GM23338 (cell line): ENCODE measurements at regions not wholly inside any gene's neighbourhood (a gene's known extent, or its start where the extent isn't known, plus 50 kb on each side); places are given as distances from the start of the nearest gene placed in this dataset.

ENCODE experiments used
- ATAC-seq: fragments of 200-7000 bp; cut with Tn5 transposase; 3 replicates; pipeline ENCODE4 v1.9.1; 2020
- DNase-seq: peaks from one replicate; pipeline ENCODE4 v3.0.0-alpha.2; 2015; ENCODE audit warnings: low spot score
- H2AFZ ChIP-seq: fragments of 200-600 bp; sonication (generic); 2 replicates; pipeline ENCODE4 v1.8.0; 2016; ENCODE audit warnings: antibody characterized with exemption, mild to moderate bottlenecking, moderate library complexity
- H3F3A ChIP-seq: fragments of 200-600 bp; sonication (generic); replicated peaks from 2 replicates; pipeline ENCODE4 v1.8.0; 2017; ENCODE audit warnings: antibody characterized with exemption, mixed run types, low read depth
- H3K27ac ChIP-seq: fragments of 200-600 bp; sonication (generic); 2 replicates; pipeline ENCODE4 v1.6.1; 2016; ENCODE audit warnings: low read depth
- H3K27me3 ChIP-seq: fragments of 200-600 bp; sonication (generic); 2 replicates; pipeline ENCODE4 v1.8.0; 2016; ENCODE audit warnings: mild to moderate bottlenecking, mixed run types, moderate library complexity; ENCODE audit not compliant: insufficient read depth
- H3K36me3 ChIP-seq: fragments of 200-600 bp; sonication (generic); 2 replicates; pipeline ENCODE4 v1.8.0; 2016; ENCODE audit warnings: mild to moderate bottlenecking; ENCODE audit not compliant: insufficient read depth
- H3K4me1 ChIP-seq: fragments of 200-600 bp; sonication (generic); 2 replicates; pipeline ENCODE4 v1.8.0; 2016; ENCODE audit warnings: mild to moderate bottlenecking, moderate library complexity; ENCODE audit not compliant: insufficient read depth
- H3K4me2 ChIP-seq: fragments of 200-600 bp; sonication (generic); 2 replicates; pipeline ENCODE4 v1.7.1; 2017; ENCODE audit warnings: mixed run types
- H3K4me3 ChIP-seq: fragments of 200-600 bp; sonication (generic); 2 replicates; pipeline ENCODE4 v1.6.1; 2016; ENCODE audit warnings: mixed run types
- H3K79me2 ChIP-seq: fragments of 200-600 bp; sonication (generic); replicated peaks from 2 replicates; pipeline ENCODE4 v1.8.0; 2017; ENCODE audit warnings: mild to moderate bottlenecking; ENCODE audit not compliant: insufficient read depth
- H3K9me2 ChIP-seq: fragments of 200-600 bp; sonication (generic); 2 replicates; pipeline ENCODE4 v1.8.0; 2017; ENCODE audit not compliant: insufficient read depth
- H4K20me1 ChIP-seq: fragments of 200-600 bp; sonication (generic); replicated peaks from 2 replicates; pipeline ENCODE4 v1.8.0; 2017; ENCODE audit warnings: mild to moderate bottlenecking; ENCODE audit not compliant: insufficient read depth
- H3K27ac Mint-ChIP-seq: 2 replicates; pipeline ENCODE4 v1.8.0; 2020; ENCODE audit warnings: inconsistent platforms, mild to moderate bottlenecking, moderate library complexity, mixed read lengths
- H3K27me3 Mint-ChIP-seq: 3 replicates; pipeline ENCODE4 v1.8.0; 2022; ENCODE audit warnings: low read depth, mild to moderate bottlenecking, moderate library complexity, mixed read lengths, inconsistent platforms; ENCODE audit not compliant: insufficient read depth, poor library complexity
- H3K36me3 Mint-ChIP-seq: 3 replicates; pipeline ENCODE4 v1.8.0; 2021; ENCODE audit warnings: low read depth, mild to moderate bottlenecking, inconsistent platforms, moderate library complexity, mixed read lengths
- H3K4me1 Mint-ChIP-seq: 3 replicates; pipeline ENCODE4 v1.8.0; 2020; ENCODE audit warnings: mild to moderate bottlenecking, inconsistent platforms, mixed read lengths
- H3K4me3 Mint-ChIP-seq: 3 replicates; pipeline ENCODE4 v1.8.0; 2021; ENCODE audit warnings: moderate library complexity, mild to moderate bottlenecking, inconsistent platforms, mixed read lengths
- H3K9me3 Mint-ChIP-seq: 3 replicates; pipeline ENCODE4 v1.8.0; 2020; ENCODE audit warnings: moderate library complexity, mild to moderate bottlenecking, inconsistent platforms, mixed read lengths
- CREB1 ChIP-seq: fragments of 250-450 bp; sonication (Bioruptor Pico); IDR thresholded peaks from 2 replicates; pipeline ENCODE4 v1.5.0; 2020; ENCODE audit warnings: low read depth, mild to moderate bottlenecking, moderate library complexity
- CTCF ChIP-seq, 2 experiments: fragments of 200-600 bp in 1 of 2; sonication (generic) in 1 of 2; conservative IDR thresholded peaks; 2 replicates each; pipeline versions ENCODE4 v1.5.1 to v1.6.1; 2016 to 2017; ENCODE audit warnings: antibody characterized with exemption in 2 of 2, low read depth in 2 of 2, mild to moderate bottlenecking in 2 of 2, moderate library complexity in 1 of 2
- EZH2 ChIP-seq: fragments of 200-600 bp; sonication (generic); IDR thresholded peaks from one replicate; pipeline ENCODE4 v1.8.0; 2017; ENCODE audit warnings: antibody characterized with exemption, mild to moderate bottlenecking, low read depth; ENCODE audit not compliant: unreplicated experiment
- EZH2phosphoT487 ChIP-seq: fragments of 200-600 bp; sonication (generic); IDR thresholded peaks from one replicate; pipeline ENCODE4 v1.8.1; 2018; ENCODE audit warnings: antibody characterized with exemption; ENCODE audit not compliant: unreplicated experiment
- POLR2AphosphoS5 ChIP-seq: IDR thresholded peaks from 2 replicates; pipeline ENCODE4 v1.6.1; 2016; ENCODE audit warnings: antibody characterized with exemption, low read depth
- REST ChIP-seq: IDR thresholded peaks from one replicate; pipeline ENCODE4 v1.6.1; 2018; ENCODE audit warnings: antibody characterized with exemption; ENCODE audit not compliant: unreplicated experiment
- STAT1 ChIP-seq: IDR thresholded peaks from one replicate; pipeline ENCODE4 v1.6.1; 2016; ENCODE audit warnings: antibody characterized with exemption; ENCODE audit not compliant: unreplicated experiment
- ZNF462 ChIP-seq: fragments of 250-450 bp; sonication (Bioruptor Pico); IDR thresholded peaks from 2 replicates; pipeline ENCODE4 v1.5.0; 2020; ENCODE audit warnings: mild to moderate bottlenecking, moderate library complexity

- H3K27me3 Mint-ChIP-seq: peaks cover 2% of the 10 kb centered on the region
- Histone ChIP-seq H3K27ac (no peak overlapping the region), H3F3A (no peaks in the 10 kb centered on the region), H3K4me3 (no peak overlapping the region), H3K79me2 (no peaks in the 10 kb centered on the region), H3K9me2 (peaks cover 5% of the 10 kb centered on the region; the same call in 1 of the 2 replicates), H4K20me1 (no peaks in the 10 kb centered on the region), H3K4me2 (no peak overlapping the region), H3K4me1 (no peaks in the 10 kb centered on the region), H2AFZ (no peak overlapping the region), H3K27me3 (no peaks in the 10 kb centered on the region), H3K36me3 (no peaks in the 10 kb centered on the region)
- H3K4me1 Mint-ChIP-seq: no peaks in the 10 kb centered on the region
- H3K4me3 Mint-ChIP-seq: no peak overlapping the region
- no peak overlapping the region for H3K27ac Mint-ChIP-seq
- H3K9me3 Mint-ChIP-seq: no peaks in the 10 kb centered on the region
- TF ChIP-seq CTCF (conservative IDR thresholded peaks at IDR 0.05; ENCODE audit: low read depth in 2 of 2) (no peak), POLR2AphosphoS5 (no peak), EZH2 (no peak), REST (no peak), CREB1 (CRISPR knock-in tag) (no peak), STAT1 (no peak), ZNF462 (CRISPR knock-in tag) (no peak), EZH2phosphoT487 (no peak)
- ATAC-seq (no peak), DNase-seq (no peak)
- H3K36me3 Mint-ChIP-seq: no peaks in the 10 kb centered on the region
Measured at GRCh38 chr5:158525663-158526062, 574.1 kb downstream of the EBF1 start.
